ENCODE measurements at regions not wholly inside any gene's neighbourhood (a gene's known extent, or its start where the extent isn't known, plus 50 kb on each side); places are given as distances from the start of the nearest gene placed in this dataset.

- TF ChIP-seq EZH2 (IDR thresholded peaks at IDR 0.05; ENCODE audit: low read depth, low read length, severe bottlenecking) = no peak
- TF ChIP-seq ATF3 (IDR thresholded peaks at IDR 0.05; ENCODE audit: insufficient read depth, low read depth, low read length) = no peak
Observed at GRCh38 chr4:149121023-149121404, 678.8 kb upstream of the NR3C2 start (continued).

All from H1 (cell line).